ENCODE measurements at regions not wholly inside any gene's neighbourhood (a gene's known extent, or its start where the extent isn't known, plus 50 kb on each side); places are given as distances from the start of the nearest gene placed in this dataset.

DNA sequence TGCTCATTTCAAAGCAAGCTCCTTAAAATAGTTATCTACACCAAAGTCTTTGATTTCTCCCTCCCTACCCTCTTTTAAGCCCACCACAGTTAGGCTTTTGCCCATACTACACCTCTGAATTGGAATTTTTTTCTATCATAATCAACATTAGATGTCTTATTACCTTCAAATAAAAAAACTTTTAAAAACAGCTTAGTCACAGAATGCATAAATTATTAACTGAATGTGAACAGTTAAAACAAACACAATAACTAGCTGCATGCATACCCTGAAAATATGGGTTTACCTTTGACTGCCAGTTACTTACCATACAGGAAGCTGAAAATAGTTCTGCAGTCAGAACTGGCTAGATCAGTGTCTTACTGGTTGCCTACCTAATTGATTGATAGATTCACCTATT, 210.9 kb downstream of the TGFB2 start:
- H3K4me1 Mint-ChIP-seq = no peaks in the 10 kb centered on the region

GRCh38 chr1:218557731-218558130, 212.6 kb downstream of the TGFB2 start:
- Mint-ChIP-seq H3K27ac (no peak overlapping the region), H3K4me1 (no peaks in the 10 kb centered on the region), H3K4me3 (no peak overlapping the region), H3K27me3 (no peaks in the 10 kb centered on the region), H3K9me3 (peaks cover 2 to 5% (median 4%) of the 10 kb centered on the region in 5 donors), H3K36me3 (no peaks in the 10 kb centered on the region)
- Histone ChIP-seq H3K27ac (ENCODE audit: low read depth, low read length) (no peak overlapping the region), H3K27me3 (ENCODE audit: insufficient read depth, low read length, poor library complexity, severe bottlenecking) (no peaks in the 10 kb centered on the region), H3K9me3 (ENCODE audit: low read length) (no peaks in the 10 kb centered on the region), H3K4me3 (ENCODE audit: low read length) (no peak overlapping the region), H3K4me1 (ENCODE audit: insufficient read depth, low read length) (no peaks in the 10 kb centered on the region), H3K36me3 (ENCODE audit: insufficient read depth, low read length) (no peaks in the 10 kb centered on the region)
- ChIA-PET CTCF (no interaction called here), POLR2A (no interaction called here)
- DNase-seq = no peak

More for the DNA sequence above, 210.9 kb downstream of the TGFB2 start:
- H3K9me3 ChIP-seq (ENCODE audit: low read length) = no peaks in the 10 kb centered on the region
- H3K27me3 ChIP-seq (ENCODE audit: insufficient read depth, low read length, poor library complexity, severe bottlenecking) = no peaks in the 10 kb centered on the region
- no peak for DNase-seq
- CTCF ChIA-PET = no interaction called here
- peaks cover 2 to 5% (median 3%) of the 10 kb centered on the region in 5 donors for H3K9me3 Mint-ChIP-seq
- H3K4me1 ChIP-seq (ENCODE audit: insufficient read depth, low read length) = no peaks in the 10 kb centered on the region
- H3K4me3 ChIP-seq (ENCODE audit: low read length) = no peak overlapping the region
- H3K36me3 ChIP-seq (ENCODE audit: insufficient read depth, low read length) = no peaks in the 10 kb centered on the region
- no peak overlapping the region for H3K27ac Mint-ChIP-seq
- H3K36me3 Mint-ChIP-seq = no peaks in the 10 kb centered on the region
- no peak overlapping the region for H3K4me3 Mint-ChIP-seq
- no peaks in the 10 kb centered on the region for H3K27me3 Mint-ChIP-seq
- H3K27ac ChIP-seq (ENCODE audit: low read depth, low read length) = no peak overlapping the region
- POLR2A ChIA-PET = no interaction called here

GRCh38 chr1:218558271-218558810, 213.2 kb downstream of the TGFB2 start:
- no peaks in the 10 kb centered on the region for H3K27me3 Mint-ChIP-seq
- no peak overlapping the region for H3K27ac Mint-ChIP-seq
- Histone ChIP-seq H3K4me3 (ENCODE audit: low read length) (no peak overlapping the region), H3K27me3 (ENCODE audit: insufficient read depth, low read length, poor library complexity, severe bottlenecking) (no peaks in the 10 kb centered on the region), H3K27ac (ENCODE audit: low read depth, low read length) (no peak overlapping the region), H3K9me3 (ENCODE audit: low read length) (no peaks in the 10 kb centered on the region), H3K4me1 (ENCODE audit: insufficient read depth, low read length) (no peaks in the 10 kb centered on the region), H3K36me3 (ENCODE audit: insufficient read depth, low read length) (no peaks in the 10 kb centered on the region)
- ChIA-PET POLR2A (no interaction called here), CTCF (no interaction called here)
- H3K4me3 Mint-ChIP-seq = no peak overlapping the region
- DNase-seq = no peak
- peaks cover 2 to 5% (median 4%) of the 10 kb centered on the region in 5 donors for H3K9me3 Mint-ChIP-seq
- no peaks in the 10 kb centered on the region for H3K36me3 Mint-ChIP-seq
- no peaks in the 10 kb centered on the region for H3K4me1 Mint-ChIP-seq

GRCh38 chr1:218565377-218565776, 220.2 kb downstream of the TGFB2 start:
- Histone ChIP-seq H3K27me3 (ENCODE audit: insufficient read depth, low read length, poor library complexity, severe bottlenecking) (no peaks in the 10 kb centered on the region), H3K9me3 (ENCODE audit: low read length) (no peaks in the 10 kb centered on the region), H3K36me3 (ENCODE audit: insufficient read depth, low read length) (no peaks in the 10 kb centered on the region), H3K4me3 (ENCODE audit: low read length) (no peak overlapping the region), H3K4me1 (ENCODE audit: insufficient read depth, low read length) (no peaks in the 10 kb centered on the region), H3K27ac (ENCODE audit: low read depth, low read length) (no peak overlapping the region)
- Mint-ChIP-seq H3K27me3 (no peaks in the 10 kb centered on the region), H3K36me3 (no peaks in the 10 kb centered on the region), H3K9me3 (peaks cover 0 to 2% (median 0%) of the 10 kb centered on the region in 5 donors), H3K4me1 (no peaks in the 10 kb centered on the region), H3K4me3 (no peak overlapping the region), H3K27ac (no peak overlapping the region)
- POLR2A ChIA-PET = no interaction called here
- CTCF ChIA-PET = no interaction called here
- no peak for DNase-seq

DNA sequence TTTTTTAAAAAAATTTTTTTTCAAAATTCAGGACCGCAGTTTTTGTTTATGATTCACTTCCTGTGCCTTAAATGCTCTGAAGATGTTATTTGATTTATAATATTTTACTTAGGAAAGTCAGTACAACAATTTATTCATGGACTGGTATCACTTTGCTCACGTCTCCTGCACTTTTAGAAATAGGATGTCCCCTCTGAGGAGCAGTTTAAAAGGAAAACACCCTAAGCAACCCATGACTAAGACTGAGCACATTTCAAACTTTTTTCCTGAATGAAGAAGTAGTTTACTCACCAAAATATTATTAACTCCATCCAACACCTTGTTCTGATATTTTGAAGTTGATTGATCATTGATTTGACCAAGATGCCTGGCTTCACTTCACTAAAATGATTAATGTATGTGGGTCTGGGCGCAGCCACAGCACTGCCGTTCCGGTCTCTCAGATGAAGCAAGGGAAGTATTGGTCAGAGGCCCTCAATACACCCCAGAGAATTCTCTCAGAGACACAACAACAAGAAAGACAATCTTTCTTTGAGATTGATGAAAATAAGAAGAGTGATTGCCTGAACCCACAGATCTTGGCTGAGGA, 223.9 kb downstream of the TGFB2 start:
- Mint-ChIP-seq H3K36me3 (no peaks in the 10 kb centered on the region), H3K27ac (no peak overlapping the region), H3K4me1 (no peaks in the 10 kb centered on the region), H3K4me3 (no peak overlapping the region), H3K27me3 (no peaks in the 10 kb centered on the region), H3K9me3 (peaks cover 0 to 1% (median 0%) of the 10 kb centered on the region in 5 donors)
- Histone ChIP-seq H3K36me3 (ENCODE audit: insufficient read depth, low read length) (no peaks in the 10 kb centered on the region), H3K4me1 (ENCODE audit: insufficient read depth, low read length) (no peaks in the 10 kb centered on the region), H3K9me3 (ENCODE audit: low read length) (no peaks in the 10 kb centered on the region), H3K27ac (ENCODE audit: low read depth, low read length) (no peak overlapping the region), H3K4me3 (ENCODE audit: low read length) (no peak overlapping the region), H3K27me3 (ENCODE audit: insufficient read depth, low read length, poor library complexity, severe bottlenecking) (no peaks in the 10 kb centered on the region)
- no peak for DNase-seq
- POLR2A ChIA-PET = no interaction called here
- CTCF ChIA-PET = no interaction called here

GRCh38 chr1:218570456-218570855, 225.3 kb downstream of the TGFB2 start:
- Histone ChIP-seq H3K27ac (ENCODE audit: low read depth, low read length) (no peak overlapping the region), H3K27me3 (ENCODE audit: insufficient read depth, low read length, poor library complexity, severe bottlenecking) (no peaks in the 10 kb centered on the region), H3K4me3 (ENCODE audit: low read length) (no peak overlapping the region), H3K36me3 (ENCODE audit: insufficient read depth, low read length) (no peaks in the 10 kb centered on the region), H3K4me1 (ENCODE audit: insufficient read depth, low read length) (no peaks in the 10 kb centered on the region), H3K9me3 (ENCODE audit: low read length) (no peaks in the 10 kb centered on the region)
- DNase-seq = no peak
- ChIA-PET POLR2A (no interaction called here), CTCF (no interaction called here)
- Mint-ChIP-seq H3K9me3 (peaks cover 0 to 2% (median 0%) of the 10 kb centered on the region in 5 donors), H3K4me1 (no peaks in the 10 kb centered on the region), H3K36me3 (no peaks in the 10 kb centered on the region), H3K27ac (no peak overlapping the region), H3K27me3 (no peaks in the 10 kb centered on the region), H3K4me3 (no peak overlapping the region)

DNA sequence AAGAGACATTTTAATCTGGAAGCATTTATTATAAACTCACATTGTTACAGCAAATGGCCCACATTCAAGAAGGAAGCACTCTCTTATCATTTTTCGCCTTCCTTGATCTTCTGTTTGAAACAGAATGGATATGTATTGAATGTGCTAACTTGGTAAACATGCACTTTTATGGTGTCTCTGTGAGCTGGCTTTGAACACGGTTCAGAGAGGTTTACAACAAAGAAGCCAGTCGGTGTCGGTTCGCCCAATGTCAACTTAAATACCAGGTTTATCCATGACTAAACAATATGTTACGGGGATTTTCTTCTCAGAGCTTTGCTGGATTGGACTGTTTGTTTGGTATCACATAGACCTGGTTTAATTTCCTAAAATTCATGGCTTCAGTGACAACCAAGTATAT, 226.4 kb downstream of the TGFB2 start:
- Mint-ChIP-seq H3K4me3 (no peak overlapping the region), H3K27me3 (no peaks in the 10 kb centered on the region), H3K9me3 (peaks cover 0 to 2% (median 0%) of the 10 kb centered on the region in 5 donors), H3K4me1 (no peaks in the 10 kb centered on the region), H3K27ac (no peak overlapping the region), H3K36me3 (no peaks in the 10 kb centered on the region)
- no peak for DNase-seq
- Histone ChIP-seq H3K36me3 (ENCODE audit: insufficient read depth, low read length) (no peaks in the 10 kb centered on the region), H3K4me1 (ENCODE audit: insufficient read depth, low read length) (no peaks in the 10 kb centered on the region), H3K27me3 (ENCODE audit: insufficient read depth, low read length, poor library complexity, severe bottlenecking) (no peaks in the 10 kb centered on the region), H3K4me3 (ENCODE audit: low read length) (no peak overlapping the region), H3K27ac (ENCODE audit: low read depth, low read length) (no peak overlapping the region), H3K9me3 (ENCODE audit: low read length) (no peaks in the 10 kb centered on the region)
- CTCF ChIA-PET = no interaction called here
- POLR2A ChIA-PET = no interaction called here

DNA sequence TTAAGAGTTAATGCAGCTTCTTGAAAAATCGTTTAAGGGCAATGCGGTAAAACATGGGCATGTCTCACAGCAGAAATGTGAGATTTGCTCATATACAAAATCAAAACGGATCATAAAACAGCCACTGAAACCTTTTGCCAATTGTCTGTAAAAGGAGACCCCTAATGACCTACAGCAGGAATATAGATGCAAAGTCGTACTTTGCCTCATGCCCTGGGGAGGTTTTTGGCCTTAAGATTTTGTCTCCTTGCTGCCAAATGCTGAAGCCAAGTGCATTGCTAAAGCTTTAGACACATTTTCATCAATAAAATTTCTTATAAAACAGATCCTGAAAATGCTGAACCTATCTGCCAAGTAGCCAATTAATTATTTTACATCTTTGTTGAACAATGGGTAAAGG, 226.9 kb downstream of the TGFB2 start:
- no peak overlapping the region for H3K4me3 Mint-ChIP-seq
- Histone ChIP-seq H3K36me3 (ENCODE audit: insufficient read depth, low read length) (no peaks in the 10 kb centered on the region), H3K4me1 (ENCODE audit: insufficient read depth, low read length) (no peaks in the 10 kb centered on the region), H3K9me3 (ENCODE audit: low read length) (no peaks in the 10 kb centered on the region), H3K4me3 (ENCODE audit: low read length) (no peak overlapping the region), H3K27ac (ENCODE audit: low read depth, low read length) (no peak overlapping the region), H3K27me3 (ENCODE audit: insufficient read depth, low read length, poor library complexity, severe bottlenecking) (no peaks in the 10 kb centered on the region)
- no peak overlapping the region for H3K27ac Mint-ChIP-seq
- no peak for DNase-seq
- peaks cover 0 to 2% (median 0%) of the 10 kb centered on the region in 5 donors for H3K9me3 Mint-ChIP-seq
- no peaks in the 10 kb centered on the region for H3K4me1 Mint-ChIP-seq
- ChIA-PET CTCF (no interaction called here), POLR2A (no interaction called here)
- H3K36me3 Mint-ChIP-seq = no peaks in the 10 kb centered on the region
- no peaks in the 10 kb centered on the region for H3K27me3 Mint-ChIP-seq

DNA sequence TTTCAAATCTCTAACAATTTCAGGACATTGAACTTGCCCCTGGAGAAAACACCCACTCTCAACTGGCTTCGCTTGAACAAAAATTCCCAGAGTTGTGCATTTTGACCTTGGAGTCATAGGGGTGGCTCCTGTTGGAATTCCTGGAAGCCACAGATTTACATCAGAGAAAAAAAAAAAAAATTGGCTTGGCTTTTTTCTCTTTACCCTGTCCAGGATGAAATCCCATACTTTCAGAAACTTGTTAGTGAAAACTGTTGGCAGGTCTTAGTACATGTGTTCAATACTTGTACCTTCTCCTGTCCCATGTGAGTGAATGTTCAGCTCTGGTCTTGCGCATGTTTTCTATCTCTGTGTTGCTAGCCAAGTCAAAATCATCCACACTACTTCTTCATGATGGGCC, 228.8 kb downstream of the TGFB2 start:
- no peaks in the 10 kb centered on the region for H3K27me3 Mint-ChIP-seq
- H3K4me1 ChIP-seq (ENCODE audit: insufficient read depth, low read length) = no peaks in the 10 kb centered on the region

More for the DNA sequence above, 228.8 kb downstream of the TGFB2 start:
- CTCF ChIA-PET = no interaction called here
- no peak overlapping the region for H3K27ac ChIP-seq (ENCODE audit: low read depth, low read length)
- H3K4me3 ChIP-seq (ENCODE audit: low read length) = no peak overlapping the region
- no peaks in the 10 kb centered on the region for H3K4me1 Mint-ChIP-seq
- H3K9me3 ChIP-seq (ENCODE audit: low read length) = no peaks in the 10 kb centered on the region
- POLR2A ChIA-PET = no interaction called here
- no peak overlapping the region for H3K27ac Mint-ChIP-seq
- H3K9me3 Mint-ChIP-seq = peaks cover 0 to 2% (median 1%) of the 10 kb centered on the region in 5 donors
- H3K36me3 Mint-ChIP-seq = no peaks in the 10 kb centered on the region
- no peak for DNase-seq
- H3K36me3 ChIP-seq (ENCODE audit: insufficient read depth, low read length) = no peaks in the 10 kb centered on the region
- no peaks in the 10 kb centered on the region for H3K27me3 ChIP-seq (ENCODE audit: insufficient read depth, low read length, poor library complexity, severe bottlenecking)
- H3K4me3 Mint-ChIP-seq = no peak overlapping the region
